Nephron progenitor cell (in vitro differentiated cells): ENCODE measurements at regions not wholly inside any gene's neighbourhood (a gene's known extent, or its start where the extent isn't known, plus 50 kb on each side); places are given as distances from the start of the nearest gene placed in this dataset.

Source experiments
- DNase-seq: peaks from one replicate; pipeline ENCODE4 v3.0.0; 2021
- H3K27ac Mint-ChIP-seq: 2 replicates; pipeline ENCODE4 v1.8.0; 2021; ENCODE audit warnings: mild to moderate bottlenecking, moderate library complexity, mixed read lengths
- H3K27me3 Mint-ChIP-seq: 2 replicates; pipeline ENCODE4 v1.8.0; 2021; ENCODE audit warnings: mild to moderate bottlenecking, low read depth, mixed read lengths; ENCODE audit not compliant: poor library complexity
- H3K36me3 Mint-ChIP-seq: 2 replicates; pipeline ENCODE4 v1.8.0; 2021; ENCODE audit warnings: low read depth, mixed read lengths
- H3K4me1 Mint-ChIP-seq: 2 replicates; pipeline ENCODE4 v1.8.0; 2021; ENCODE audit warnings: mixed read lengths
- H3K4me3 Mint-ChIP-seq: 2 replicates; pipeline ENCODE4 v1.8.0; 2021; ENCODE audit warnings: mild to moderate bottlenecking, moderate library complexity, mixed read lengths
- H3K9me3 Mint-ChIP-seq: 2 replicates; pipeline ENCODE4 v1.8.0; 2021; ENCODE audit warnings: mild to moderate bottlenecking, moderate library complexity, mixed read lengths
- TF ChIP-seq, protein P1 (sequence below): fragments of 200-600 bp; sonication (generic); IDR thresholded peaks from 2 replicates; pipeline ENCODE4 v1.5.0; 2021; ENCODE audit warnings: antibody characterized with exemption

DNA sequence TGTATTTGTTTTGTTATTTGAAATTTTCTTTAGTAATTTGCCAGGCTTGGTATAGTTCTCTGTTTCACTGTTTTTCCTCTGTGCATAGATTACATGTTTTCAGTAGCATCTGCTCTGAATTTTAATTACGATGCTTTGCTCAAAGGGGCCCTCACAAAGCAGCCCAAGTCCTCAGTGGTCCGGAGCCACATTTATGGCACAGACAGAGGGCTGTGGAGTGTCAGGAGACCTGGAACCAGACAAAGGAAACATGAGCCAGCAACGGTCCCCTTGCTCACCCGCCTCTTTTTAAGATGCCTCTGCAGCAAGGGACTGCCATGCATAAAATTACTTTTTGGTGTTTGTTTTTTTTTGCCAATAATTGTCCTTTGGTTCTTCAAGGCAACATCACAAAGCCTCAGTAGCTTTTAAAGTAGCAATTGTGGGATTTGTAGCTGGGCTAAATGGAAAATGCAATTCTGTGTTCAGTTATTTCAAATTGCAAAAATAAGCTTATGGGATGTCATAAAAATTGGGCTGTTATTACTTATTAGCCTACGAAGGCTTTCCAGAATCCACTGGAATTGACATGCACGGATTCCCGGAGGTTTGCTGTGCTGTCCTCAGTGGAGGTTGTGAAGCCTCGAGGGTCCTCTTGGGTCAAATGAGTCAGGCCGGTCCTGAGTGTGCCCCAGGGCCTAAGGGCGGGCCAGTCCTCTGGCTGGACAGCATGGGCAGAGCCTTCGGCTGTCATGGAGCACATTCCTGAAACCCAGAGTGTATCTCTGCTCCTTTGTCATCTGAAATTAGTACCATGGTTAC is 422.8 kb downstream of the GLRX3 start:
- TF ChIP-seq, protein P1, sequence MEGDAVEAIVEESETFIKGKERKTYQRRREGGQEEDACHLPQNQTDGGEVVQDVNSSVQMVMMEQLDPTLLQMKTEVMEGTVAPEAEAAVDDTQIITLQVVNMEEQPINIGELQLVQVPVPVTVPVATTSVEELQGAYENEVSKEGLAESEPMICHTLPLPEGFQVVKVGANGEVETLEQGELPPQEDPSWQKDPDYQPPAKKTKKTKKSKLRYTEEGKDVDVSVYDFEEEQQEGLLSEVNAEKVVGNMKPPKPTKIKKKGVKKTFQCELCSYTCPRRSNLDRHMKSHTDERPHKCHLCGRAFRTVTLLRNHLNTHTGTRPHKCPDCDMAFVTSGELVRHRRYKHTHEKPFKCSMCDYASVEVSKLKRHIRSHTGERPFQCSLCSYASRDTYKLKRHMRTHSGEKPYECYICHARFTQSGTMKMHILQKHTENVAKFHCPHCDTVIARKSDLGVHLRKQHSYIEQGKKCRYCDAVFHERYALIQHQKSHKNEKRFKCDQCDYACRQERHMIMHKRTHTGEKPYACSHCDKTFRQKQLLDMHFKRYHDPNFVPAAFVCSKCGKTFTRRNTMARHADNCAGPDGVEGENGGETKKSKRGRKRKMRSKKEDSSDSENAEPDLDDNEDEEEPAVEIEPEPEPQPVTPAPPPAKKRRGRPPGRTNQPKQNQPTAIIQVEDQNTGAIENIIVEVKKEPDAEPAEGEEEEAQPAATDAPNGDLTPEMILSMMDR, result no peak
- H3K27ac Mint-ChIP-seq, result peak overlapping the region; percentile 57
- no peak for DNase-seq
- H3K27me3 Mint-ChIP-seq, result peaks cover 19% of the 10 kb centered on the region
- no peaks in the 10 kb centered on the region for H3K36me3 Mint-ChIP-seq
- H3K4me1 Mint-ChIP-seq, result peaks cover 43% of the 10 kb centered on the region
- no peak overlapping the region for H3K4me3 Mint-ChIP-seq
- H3K9me3 Mint-ChIP-seq, result peaks cover 17% of the 10 kb centered on the region

DNA sequence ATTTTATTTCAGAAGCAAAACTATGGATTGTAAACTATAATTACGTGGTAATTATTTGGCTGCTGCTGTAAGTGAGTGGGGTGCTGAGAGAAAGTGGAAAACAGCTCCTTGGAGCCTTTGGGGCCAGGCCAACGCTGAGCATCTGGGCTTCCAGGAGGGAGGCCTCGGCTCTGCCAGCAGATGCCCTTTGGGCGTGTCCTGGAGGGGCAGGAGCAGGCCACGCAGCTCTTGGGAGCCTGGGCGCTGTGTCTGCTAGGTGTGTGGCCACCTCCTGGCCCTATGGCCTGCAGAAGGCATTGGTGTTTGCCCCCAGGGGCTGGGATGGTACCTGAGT is 423.3 kb downstream of the GLRX3 start:
- Mint-ChIP-seq H3K9me3 (peaks cover 17% of the 10 kb centered on the region), H3K4me1 (peaks cover 45% of the 10 kb centered on the region), H3K36me3 (no peaks in the 10 kb centered on the region), H3K27me3 (peaks cover 14% of the 10 kb centered on the region), H3K27ac (no peak overlapping the region), H3K4me3 (no peak overlapping the region)
- no peak for DNase-seq
- TF ChIP-seq, protein P1, result no peak

DNA sequence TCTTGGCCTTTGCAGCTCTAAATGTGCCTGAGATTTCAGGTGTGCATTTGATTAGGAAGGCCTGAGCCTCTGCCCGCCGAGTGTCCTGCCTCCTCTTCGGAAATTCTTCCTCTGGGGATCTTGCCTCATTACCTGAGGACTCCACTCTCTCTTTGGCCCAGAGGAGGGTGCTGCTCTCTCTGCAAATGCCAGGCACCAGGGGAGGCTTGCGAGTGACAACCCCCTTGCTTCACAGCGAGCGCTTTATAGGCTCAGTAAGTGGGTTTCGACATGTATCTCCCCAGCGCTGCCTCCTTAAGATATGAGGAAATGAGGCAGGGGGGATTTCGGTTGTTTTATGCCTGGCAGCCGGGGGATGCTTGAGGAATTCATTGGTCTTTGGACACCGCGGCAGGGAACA is 423.9 kb downstream of the GLRX3 start:
- no peak overlapping the region for H3K4me3 Mint-ChIP-seq
- TF ChIP-seq, protein P1, result no peak
- H3K36me3 Mint-ChIP-seq, result no peaks in the 10 kb centered on the region
- peaks cover 17% of the 10 kb centered on the region for H3K9me3 Mint-ChIP-seq
- no peak overlapping the region for H3K27ac Mint-ChIP-seq
- no peak for DNase-seq
- peaks cover 48% of the 10 kb centered on the region for H3K4me1 Mint-ChIP-seq
- peaks cover 14% of the 10 kb centered on the region for H3K27me3 Mint-ChIP-seq

DNA sequence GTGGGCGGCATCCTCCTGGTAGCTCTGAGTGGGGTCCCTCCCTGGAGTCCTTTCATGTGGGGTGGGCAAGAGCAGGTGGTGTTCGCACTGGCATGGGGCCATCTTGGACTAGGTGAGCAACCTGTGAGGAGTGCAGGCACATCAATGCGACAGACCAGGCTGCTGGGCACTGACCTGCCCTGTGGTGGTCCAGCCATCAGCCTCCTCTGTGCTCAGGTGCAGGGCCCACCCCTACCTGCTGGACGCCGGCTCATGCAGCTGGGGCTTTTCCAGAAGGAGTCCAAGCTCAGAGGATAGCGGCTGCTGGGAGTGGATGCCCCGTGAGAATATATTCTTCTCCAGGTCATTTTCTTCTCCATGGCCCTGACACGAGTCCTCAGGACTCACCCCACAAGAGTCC is 424.4 kb downstream of the GLRX3 start:
- Mint-ChIP-seq H3K4me1 (peaks cover 48% of the 10 kb centered on the region), H3K9me3 (peaks cover 17% of the 10 kb centered on the region), H3K27ac (no peak overlapping the region), H3K4me3 (no peak overlapping the region), H3K36me3 (no peaks in the 10 kb centered on the region), H3K27me3 (peaks cover 13% of the 10 kb centered on the region)
- TF ChIP-seq, protein P1, result no peak
- DNase-seq, result no peak

DNA sequence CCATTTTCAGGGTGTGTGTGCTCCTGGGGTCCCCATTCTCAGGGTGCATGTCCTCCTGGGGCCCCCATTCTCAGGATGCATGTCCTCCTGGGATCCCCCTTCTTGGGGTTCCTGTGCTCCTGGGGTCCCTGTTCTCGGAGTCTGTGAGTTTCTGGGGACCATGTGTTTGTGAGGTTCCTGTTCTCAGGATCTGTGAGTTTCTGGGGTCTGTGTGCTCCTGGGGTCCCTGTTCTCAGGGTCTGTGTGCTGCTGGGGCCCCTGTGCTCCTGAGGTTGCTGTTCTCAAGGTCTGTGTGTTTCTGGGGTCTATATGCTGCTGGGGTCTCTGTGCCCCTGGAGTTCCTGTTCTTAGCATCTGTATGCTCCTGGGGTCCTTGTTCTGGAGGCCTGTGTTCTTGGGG is 425.5 kb downstream of the GLRX3 start:
- Mint-ChIP-seq H3K4me1 (peaks cover 55% of the 10 kb centered on the region), H3K9me3 (peaks cover 17% of the 10 kb centered on the region), H3K4me3 (no peak overlapping the region), H3K27me3 (peaks cover 13% of the 10 kb centered on the region), H3K36me3 (no peaks in the 10 kb centered on the region), H3K27ac (no peak overlapping the region)
- TF ChIP-seq, protein P1, result no peak
- no peak for DNase-seq

DNA sequence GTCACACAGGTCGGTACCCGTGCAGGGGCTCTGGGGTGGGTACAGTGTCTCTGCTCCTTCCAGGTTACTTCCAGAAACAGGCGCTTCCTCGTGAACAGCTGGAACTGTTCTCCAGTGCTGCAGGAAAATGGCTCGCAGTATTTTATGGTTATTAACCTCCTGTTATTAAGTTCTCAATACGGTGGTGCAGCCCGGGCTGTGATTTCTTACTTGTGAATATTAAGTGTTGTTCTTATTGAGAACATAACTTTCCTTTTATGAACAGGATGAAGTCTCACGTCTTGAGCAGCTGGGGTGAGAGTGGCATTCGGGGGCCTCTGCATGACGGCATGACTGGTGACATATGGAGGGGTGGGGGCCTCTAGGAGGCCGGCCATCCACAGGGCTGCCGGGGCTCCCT is 430.8 kb downstream of the GLRX3 start:
- H3K4me3 Mint-ChIP-seq, result peak overlapping the region; percentile 28
- H3K27ac Mint-ChIP-seq, result peak overlapping the region; percentile 81
- peaks cover 40% of the 10 kb centered on the region for H3K4me1 Mint-ChIP-seq
- peaks cover 9% of the 10 kb centered on the region for H3K27me3 Mint-ChIP-seq
- TF ChIP-seq, protein P1, result no peak
- DNase-seq, result no peak
- H3K9me3 Mint-ChIP-seq, result peaks cover 3% of the 10 kb centered on the region
- H3K36me3 Mint-ChIP-seq, result no peaks in the 10 kb centered on the region
